Esophagus squamous epithelium (tissue), 5 donors: ENCODE measurements at regions not wholly inside any gene's neighbourhood (a gene's known extent, or its start where the extent isn't known, plus 50 kb on each side); places are given as distances from the start of the nearest gene placed in this dataset.

Experiments
- DNase-seq: peaks from one replicate; lab custom pipeline; 2025; lab: John Stamatoyannopoulos, UW
- H3K27ac ChIP-seq, 4 donors: fragments of 200-600 bp; sonication (generic); one replicate each; pipeline ENCODE4 v1.5.1; 2016 to 2019; ENCODE audit warnings: mild to moderate bottlenecking in 1 of 4
- H3K27me3 ChIP-seq, 4 donors: fragments of 200-600 bp; sonication (generic); 1 replicate in 3 of 4; 2 replicates in 1 of 4; pipeline versions ENCODE4 v1.5.1 to v1.6.0; 2017 to 2021; ENCODE audit warnings: antibody characterized with exemption in 1 of 4
- H3K36me3 ChIP-seq, 3 donors: fragments of 200-600 bp; sonication (generic); one replicate each; pipeline ENCODE4 v1.5.1; 2016 to 2019
- H3K4me1 ChIP-seq, 3 donors: fragments of 200-600 bp; sonication (generic); one replicate each; pipeline ENCODE4 v1.5.1; 2017 to 2019
- H3K4me3 ChIP-seq, 4 donors: fragments of 200-600 bp; sonication (generic); 1 replicate in 3 of 4; 2 replicates in 1 of 4; pipeline ENCODE4 v1.5.1; 2016 to 2019; ENCODE audit warnings: mild to moderate bottlenecking in 2 of 4, moderate library complexity in 1 of 4
- H3K9me3 ChIP-seq, 3 donors: fragments of 200-600 bp; sonication (generic); one replicate each; pipeline ENCODE4 v1.5.1; 2016 to 2019
- POLR2A ChIP-seq, 4 donors: fragments of 450-650 bp; IDR thresholded peaks; one replicate each; pipeline ENCODE4 v1.6.1; 2017; ENCODE audit warnings: antibody characterized with exemption in 4 of 4, mild to moderate bottlenecking in 4 of 4, moderate library complexity in 3 of 4
- WGBS, 2 donors: methylation state at CpG; one replicate each; pipeline ENCODE4 v1.1.5; 2018; 5-methylcytosine and 5-hydroxymethylcytosine counted together
- intact Hi-C: fragments of 100-400 bp; cut with DNase I; formaldehyde crosslinking; loops from one replicate; pipeline ENCODE4 v1.15.0; 2022
- TF ChIP-seq, protein P1 (sequence below), 6 experiments: fragments of 450-650 bp in 4 of 6; fragments of 200-600 bp in 2 of 6; sonication (generic) in 2 of 6; IDR thresholded peaks; one replicate each; pipeline ENCODE4 v1.5.1; 2016 to 2019; ENCODE audit warnings: antibody characterized with exemption in 6 of 6, mild to moderate bottlenecking in 4 of 6, moderate library complexity in 4 of 6
- donor health status: DM: yes; HTN: yes; CAD: no.

DNA sequence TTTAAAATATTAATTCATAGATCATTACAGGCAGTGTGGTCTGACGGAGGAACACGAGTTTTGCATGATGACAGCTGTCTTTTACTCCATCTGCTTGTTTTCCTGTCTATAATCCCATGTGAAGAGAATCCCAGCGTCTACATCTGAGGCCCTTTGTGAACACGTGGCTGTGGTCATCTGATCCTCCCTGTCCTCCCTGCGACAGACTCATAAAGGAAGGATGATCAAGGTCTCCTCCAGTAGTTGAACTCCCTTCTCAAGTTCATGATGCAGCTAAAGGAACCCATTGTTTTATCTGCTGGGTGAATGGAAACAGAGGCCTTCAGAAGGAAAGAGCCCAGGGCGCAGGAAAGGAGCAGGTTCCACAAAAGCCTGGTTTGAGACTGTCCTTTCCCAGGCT lies 435.8 kb upstream of the JARID2 start:
- Histone ChIP-seq H3K27ac (no peak overlapping the region), H3K27me3 (no peaks in the 10 kb centered on the region), H3K9me3 (no peaks in the 10 kb centered on the region), H3K4me1 (peaks cover 1 to 15% (median 1%) of the 10 kb centered on the region in 3 donors), H3K4me3 (no peak overlapping the region), H3K36me3 (no peaks in the 10 kb centered on the region)
- intact Hi-C loops, result no loop called here
- no peak for TF ChIP-seq POLR2A (IDR thresholded peaks at IDR 0.05)
- TF ChIP-seq, protein P1, sequence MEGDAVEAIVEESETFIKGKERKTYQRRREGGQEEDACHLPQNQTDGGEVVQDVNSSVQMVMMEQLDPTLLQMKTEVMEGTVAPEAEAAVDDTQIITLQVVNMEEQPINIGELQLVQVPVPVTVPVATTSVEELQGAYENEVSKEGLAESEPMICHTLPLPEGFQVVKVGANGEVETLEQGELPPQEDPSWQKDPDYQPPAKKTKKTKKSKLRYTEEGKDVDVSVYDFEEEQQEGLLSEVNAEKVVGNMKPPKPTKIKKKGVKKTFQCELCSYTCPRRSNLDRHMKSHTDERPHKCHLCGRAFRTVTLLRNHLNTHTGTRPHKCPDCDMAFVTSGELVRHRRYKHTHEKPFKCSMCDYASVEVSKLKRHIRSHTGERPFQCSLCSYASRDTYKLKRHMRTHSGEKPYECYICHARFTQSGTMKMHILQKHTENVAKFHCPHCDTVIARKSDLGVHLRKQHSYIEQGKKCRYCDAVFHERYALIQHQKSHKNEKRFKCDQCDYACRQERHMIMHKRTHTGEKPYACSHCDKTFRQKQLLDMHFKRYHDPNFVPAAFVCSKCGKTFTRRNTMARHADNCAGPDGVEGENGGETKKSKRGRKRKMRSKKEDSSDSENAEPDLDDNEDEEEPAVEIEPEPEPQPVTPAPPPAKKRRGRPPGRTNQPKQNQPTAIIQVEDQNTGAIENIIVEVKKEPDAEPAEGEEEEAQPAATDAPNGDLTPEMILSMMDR (IDR thresholded peaks at IDR 0.05), result no peak
- DNase-seq, result no peak
- WGBS, 2 donors, result 76 to 89% methylated on average over 6 of the region's 6 CpGs

DNA sequence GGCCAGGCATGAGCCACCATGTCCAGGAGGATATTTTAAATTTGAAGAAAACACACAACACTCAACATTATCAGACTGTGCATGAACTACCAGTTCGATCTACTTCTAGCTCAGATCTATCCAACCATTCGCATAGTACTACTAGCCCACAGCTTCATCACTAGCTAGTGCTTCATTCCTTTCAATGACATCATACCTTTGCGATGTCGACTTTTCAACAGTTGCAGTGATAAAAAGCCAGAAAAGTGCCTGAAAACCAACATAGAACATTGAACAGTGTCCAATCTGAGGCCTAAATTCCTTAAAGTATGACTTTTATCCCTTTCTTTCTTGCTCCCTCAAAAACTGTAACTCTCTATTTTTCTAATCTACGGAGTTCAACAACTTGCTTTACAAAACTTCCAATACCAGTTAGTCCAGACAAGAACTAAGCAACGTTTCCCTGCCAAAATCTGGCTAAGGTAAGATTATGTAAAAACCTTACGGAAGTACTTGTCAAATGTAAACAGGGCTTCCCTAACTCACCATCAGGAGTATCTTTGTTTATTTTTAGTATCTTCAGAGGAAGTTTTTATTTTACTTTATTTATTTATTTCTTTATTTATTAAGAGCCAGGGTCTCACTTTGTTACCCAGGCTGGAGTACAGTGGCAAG lies 434.0 kb upstream of the JARID2 start:
- H3K27me3 ChIP-seq, result no peaks in the 10 kb centered on the region
- no peak for DNase-seq
- WGBS, 2 donors, result 59 to 65% methylated on average over 7 of the region's 7 CpGs
- H3K36me3 ChIP-seq, result no peaks in the 10 kb centered on the region
- no peaks in the 10 kb centered on the region for H3K9me3 ChIP-seq
- intact Hi-C loops, result no loop called here
- no peak overlapping the region for H3K4me3 ChIP-seq
- H3K4me1 ChIP-seq, result peaks cover 0 to 13% (median 0%) of the 10 kb centered on the region in 3 donors
- TF ChIP-seq, protein P1 (IDR thresholded peaks at IDR 0.05), result no peak
- TF ChIP-seq POLR2A (IDR thresholded peaks at IDR 0.05), result no peak
- H3K27ac ChIP-seq, result no peak overlapping the region

DNA sequence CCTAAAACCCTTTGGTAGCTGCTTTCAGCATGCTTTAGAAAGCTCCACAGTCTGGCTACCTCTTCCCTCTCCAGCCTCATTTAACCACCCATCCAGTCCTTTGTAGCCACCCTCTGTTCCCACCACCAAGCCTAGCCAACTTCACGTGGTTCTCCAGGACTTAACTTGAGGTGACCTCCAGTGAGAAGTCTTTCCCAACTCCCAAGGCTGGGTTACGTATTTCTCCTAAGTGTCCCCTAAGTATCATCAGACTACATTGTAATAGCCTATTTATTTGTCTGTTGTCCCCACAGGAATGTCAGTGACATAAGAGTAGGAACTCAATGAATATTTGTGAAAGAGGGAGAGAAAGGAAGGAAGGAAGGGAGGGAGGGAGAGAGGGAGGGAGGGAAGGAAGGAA lies 431.9 kb upstream of the JARID2 start:
- Histone ChIP-seq H3K4me3 (no peak overlapping the region), H3K9me3 (no peaks in the 10 kb centered on the region), H3K4me1 (peaks cover 0 to 13% (median 0%) of the 10 kb centered on the region in 3 donors), H3K36me3 (no peaks in the 10 kb centered on the region), H3K27ac (no peak overlapping the region), H3K27me3 (no peaks in the 10 kb centered on the region)
- intact Hi-C loops, result no loop called here
- no peak for TF ChIP-seq POLR2A (IDR thresholded peaks at IDR 0.05)
- TF ChIP-seq, protein P1 (IDR thresholded peaks at IDR 0.05), result no peak
- no peak for DNase-seq
- 93 to 96% methylated on average over 2 of the region's 2 CpGs for WGBS, 2 donors

DNA sequence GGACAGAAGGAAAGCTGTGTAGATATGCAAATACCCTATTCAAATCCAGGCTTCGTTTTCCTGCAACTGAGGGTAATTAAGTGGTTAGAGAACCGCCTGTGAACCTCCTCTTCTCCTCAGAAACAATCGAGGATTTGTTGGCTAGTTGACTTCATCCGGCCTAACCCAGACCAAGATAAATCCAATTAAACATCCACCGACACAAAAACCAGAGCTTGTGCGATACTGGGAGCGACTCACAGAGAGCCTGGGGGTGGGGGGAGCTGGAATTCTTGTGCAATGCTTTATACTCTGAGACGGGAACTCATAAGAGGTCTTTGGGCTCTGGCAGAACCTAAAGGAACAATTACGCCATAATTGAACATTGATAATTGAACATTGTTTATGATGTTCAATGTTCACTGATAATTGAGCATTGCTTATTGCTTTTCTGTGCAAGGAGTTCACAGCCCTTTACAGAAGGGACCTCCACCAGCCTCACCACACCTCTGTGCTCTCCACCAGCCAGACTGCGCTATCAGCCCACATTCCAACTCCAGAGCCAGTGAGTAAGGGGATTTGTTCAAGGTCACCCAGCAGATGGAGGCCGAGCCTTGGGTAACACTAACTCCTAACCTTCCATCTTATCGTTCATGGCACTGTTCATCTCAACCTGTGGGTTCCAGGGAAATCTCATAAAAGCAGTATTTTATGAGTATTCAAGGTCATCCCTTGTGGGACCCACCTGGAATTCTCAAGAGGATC lies 429.6 kb upstream of the JARID2 start:
- Histone ChIP-seq H3K27ac (no peak overlapping the region), H3K27me3 (no peaks in the 10 kb centered on the region), H3K36me3 (no peaks in the 10 kb centered on the region), H3K4me1 (peaks cover 0 to 11% (median 0%) of the 10 kb centered on the region in 3 donors), H3K4me3 (no peak overlapping the region), H3K9me3 (no peaks in the 10 kb centered on the region)
- no peak for TF ChIP-seq POLR2A (IDR thresholded peaks at IDR 0.05)
- TF ChIP-seq, protein P1 (IDR thresholded peaks at IDR 0.05), result no peak
- DNase-seq, result no peak
- intact Hi-C loops, result no loop called here
- WGBS, 2 donors, result 74 to 80% methylated on average over 11 to 12 of the region's 12 CpGs

DNA sequence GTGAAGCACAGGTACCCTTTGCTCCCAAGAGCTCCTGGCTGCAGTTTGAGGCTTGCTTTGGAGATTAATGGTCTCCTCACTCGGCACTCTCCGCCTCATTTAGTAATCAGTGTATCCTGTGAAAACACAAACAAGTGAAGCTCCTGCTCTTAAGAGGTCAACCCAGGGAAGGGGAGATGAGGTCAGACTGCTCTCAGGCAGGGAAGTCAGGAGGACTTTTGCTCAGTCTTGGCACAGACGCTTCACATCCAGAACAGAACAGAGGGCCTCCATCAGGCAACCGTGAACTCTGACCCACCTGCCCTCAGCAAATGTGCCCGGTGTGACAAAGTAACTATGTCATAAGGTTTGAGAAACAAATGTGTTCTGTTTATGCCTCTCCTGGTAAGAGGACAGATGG lies 428.8 kb upstream of the JARID2 start:
- no peaks in the 10 kb centered on the region for H3K27me3 ChIP-seq
- no peaks in the 10 kb centered on the region for H3K9me3 ChIP-seq
- H3K4me3 ChIP-seq, result no peak overlapping the region
- intact Hi-C loops, result no loop called here
- no peak overlapping the region for H3K27ac ChIP-seq
- DNase-seq, result no peak
- 90 to 100% methylated on average over 2 to 3 of the region's 5 CpGs for WGBS, 2 donors
- H3K4me1 ChIP-seq, result peaks cover 0 to 4% (median 0%) of the 10 kb centered on the region in 3 donors
- H3K36me3 ChIP-seq, result no peaks in the 10 kb centered on the region
- TF ChIP-seq, protein P1 (IDR thresholded peaks at IDR 0.05), result no peak
- no peak for TF ChIP-seq POLR2A (IDR thresholded peaks at IDR 0.05)
